Activated naive CD8-positive, alpha-beta T cell treated with anti-CD3 and anti-CD28 coated beads, Interleukin-2, amount 10 ng/mL, durations not matched to agents 7 days and 5 days (primary cell): ENCODE measurements at regions not wholly inside any gene's neighbourhood (a gene's known extent, or its start where the extent isn't known, plus 50 kb on each side); places are given as distances from the start of the nearest gene placed in this dataset.

Source experiments
- ATAC-seq: fragments of 150-1000 bp; cut with Tn5 transposase; one replicate; pipeline ENCODE4 v1.10.0; 2021; ENCODE audit warnings: low read depth, moderate library complexity
- POLR2A ChIA-PET: fragments of 350-600 bp; sonication (Branson Sonifier 250); formaldehyde crosslinking; loops from one replicate; lab custom pipeline; 2021; ENCODE audit warnings: antibody characterized with exemption; lab: Charles Lee
- DNase-seq: peaks from one replicate; pipeline ENCODE4 v3.0.0; 2021
- H3K27ac Mint-ChIP-seq: one replicate; pipeline ENCODE4 v1.8.0; 2022; ENCODE audit warnings: mild to moderate bottlenecking, mixed read lengths
- H3K27me3 Mint-ChIP-seq: one replicate; pipeline ENCODE4 v1.8.0; 2022; ENCODE audit warnings: mild to moderate bottlenecking, moderate library complexity, mixed read lengths
- H3K36me3 Mint-ChIP-seq: one replicate; pipeline ENCODE4 v1.8.0; 2021; ENCODE audit warnings: mild to moderate bottlenecking, mixed read lengths
- H3K4me1 Mint-ChIP-seq: one replicate; pipeline ENCODE4 v1.8.0; 2021; ENCODE audit warnings: mixed read lengths
- H3K4me3 Mint-ChIP-seq: one replicate; pipeline ENCODE4 v1.8.0; 2022; ENCODE audit warnings: mild to moderate bottlenecking, moderate library complexity, mixed read lengths
- H3K9me3 Mint-ChIP-seq: one replicate; pipeline ENCODE4 v1.8.0; 2021; ENCODE audit warnings: mixed read lengths

DNA sequence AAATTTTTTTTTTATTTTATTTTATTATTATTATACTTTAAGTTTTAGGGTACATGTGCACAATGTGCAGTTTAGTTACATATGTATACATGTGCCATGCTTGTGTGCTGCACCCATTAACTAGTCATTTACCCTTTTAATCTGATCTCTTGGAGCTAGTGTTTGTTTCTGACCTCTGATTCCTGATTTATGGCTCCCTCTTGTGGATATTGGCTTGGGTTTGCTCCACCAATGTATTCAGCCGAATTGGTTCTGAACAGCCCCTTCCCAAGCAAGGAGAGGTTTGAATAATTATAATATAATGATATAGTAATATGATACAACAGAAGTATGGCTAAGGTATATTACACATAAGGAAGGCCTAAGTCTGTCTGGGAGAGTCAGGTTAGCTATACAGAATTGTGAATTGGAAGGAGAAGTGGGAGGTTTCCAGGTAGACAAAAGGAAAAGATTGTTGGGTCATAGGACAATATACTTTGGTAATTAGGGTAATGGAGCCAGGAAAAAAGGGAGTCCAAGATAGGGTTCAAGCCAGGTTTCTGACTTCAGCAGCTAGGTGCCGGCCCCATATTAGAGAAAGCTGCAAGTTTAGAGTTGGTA lies 53.1 kb upstream of the HMCN1 start:
- no peaks in the 10 kb centered on the region for H3K27me3 Mint-ChIP-seq
- H3K27ac Mint-ChIP-seq = no peak overlapping the region
- DNase-seq (no peak), ATAC-seq (peak; percentile 61)
- H3K4me1 Mint-ChIP-seq = peaks cover 19% of the 10 kb centered on the region
- no peak overlapping the region for H3K4me3 Mint-ChIP-seq
- H3K36me3 Mint-ChIP-seq = no peaks in the 10 kb centered on the region
- H3K9me3 Mint-ChIP-seq = no peaks in the 10 kb centered on the region
- POLR2A ChIA-PET = interaction anchor here (1.0 to 4.6 kb wide), 5 partner anchors 11 to 524 kb away, joined by 4 to 33 read pairs (median 6); partner anchors contain the start of genes IVNS1ABP and SWT1

GRCh38 chr1:185680453-185680852 lies 53.7 kb upstream of the HMCN1 start:
- no peak for DNase-seq
- POLR2A ChIA-PET = interaction anchor here (1.0 to 4.6 kb wide), 5 partner anchors 10 to 523 kb away, joined by 4 to 33 read pairs (median 6); partner anchors contain the start of genes IVNS1ABP and SWT1
- H3K27ac Mint-ChIP-seq = peak overlapping the region; percentile 81
- H3K4me1 Mint-ChIP-seq = peaks cover 20% of the 10 kb centered on the region
- peak overlapping the region; percentile 6 for H3K4me3 Mint-ChIP-seq
- H3K36me3 Mint-ChIP-seq = no peaks in the 10 kb centered on the region
- H3K9me3 Mint-ChIP-seq = no peaks in the 10 kb centered on the region
- peak; percentile 85 for ATAC-seq
- H3K27me3 Mint-ChIP-seq = no peaks in the 10 kb centered on the region

GRCh38 chr1:185679220-185679619 lies 55.0 kb upstream of the HMCN1 start:
- Mint-ChIP-seq H3K27me3 (no peaks in the 10 kb centered on the region), H3K27ac (no peak overlapping the region), H3K4me3 (no peak overlapping the region), H3K9me3 (no peaks in the 10 kb centered on the region), H3K4me1 (peaks cover 28% of the 10 kb centered on the region), H3K36me3 (no peaks in the 10 kb centered on the region)
- POLR2A ChIA-PET = interaction anchor here (2.3 to 4.6 kb wide), 2 partner anchors 9 to 363 kb away, joined by 7 to 33 read pairs; partner anchors contain the start of gene IVNS1ABP
- ATAC-seq (no peak), DNase-seq (no peak)

GRCh38 chr1:185676969-185677368 lies 57.2 kb upstream of the HMCN1 start:
- peaks cover 7% of the 10 kb centered on the region for H3K36me3 Mint-ChIP-seq
- POLR2A ChIA-PET = interaction anchor here (1.4 kb wide), 1 partner anchor 360 kb away, joined by 3 read pairs; the partner anchor contains the start of gene IVNS1ABP
- H3K4me3 Mint-ChIP-seq = no peak overlapping the region
- H3K9me3 Mint-ChIP-seq = peaks cover 2% of the 10 kb centered on the region
- DNase-seq (no peak), ATAC-seq (no peak)
- no peaks in the 10 kb centered on the region for H3K27me3 Mint-ChIP-seq
- no peak overlapping the region for H3K27ac Mint-ChIP-seq
- H3K4me1 Mint-ChIP-seq = peaks cover 40% of the 10 kb centered on the region

DNA sequence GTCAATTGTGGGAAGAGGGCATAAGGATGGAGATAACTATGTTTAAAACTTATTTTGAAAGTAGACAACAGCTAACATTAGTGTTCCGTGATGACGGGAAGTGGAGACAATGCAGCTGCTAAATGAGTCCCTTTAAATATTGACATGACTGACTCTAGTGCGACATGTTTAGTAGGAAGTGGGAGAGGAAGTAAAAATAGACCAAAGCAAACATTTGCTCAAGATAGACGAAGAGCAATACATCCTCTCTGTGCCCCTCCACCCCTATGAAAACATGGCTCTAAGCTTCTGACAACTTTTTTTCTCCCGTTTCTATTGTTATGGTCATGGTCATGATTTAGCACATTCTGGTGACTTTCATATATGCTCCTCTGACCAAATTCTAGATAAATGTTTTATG lies 60.0 kb upstream of the HMCN1 start:
- Mint-ChIP-seq H3K4me3 (peak overlapping the region; percentile 14), H3K36me3 (peaks cover 7% of the 10 kb centered on the region), H3K27ac (peak overlapping the region; percentile 66), H3K27me3 (no peaks in the 10 kb centered on the region), H3K9me3 (peaks cover 2% of the 10 kb centered on the region), H3K4me1 (peaks cover 36% of the 10 kb centered on the region)
- POLR2A ChIA-PET = interaction anchor here (0.7 to 1.8 kb wide), 5 partner anchors 13 to 365 kb away, joined by 3 to 21 read pairs (median 3); partner anchors contain the start of gene IVNS1ABP
- ATAC-seq (peak; percentile 88), DNase-seq (no peak)

- peak overlapping the region; percentile 20 for H3K4me3 Mint-ChIP-seq
- peak overlapping the region; percentile 9 for H3K27ac Mint-ChIP-seq
- H3K36me3 Mint-ChIP-seq = peaks cover 11% of the 10 kb centered on the region
- H3K27me3 Mint-ChIP-seq = no peaks in the 10 kb centered on the region
- peaks cover 43% of the 10 kb centered on the region for H3K4me1 Mint-ChIP-seq
- DNase-seq = no peak
- POLR2A ChIA-PET = interaction anchor here (1.8 kb wide), 1 partner anchor 355 kb away, joined by 21 read pairs; the partner anchor contains the start of gene IVNS1ABP
- no peak for ATAC-seq
- peaks cover 2% of the 10 kb centered on the region for H3K9me3 Mint-ChIP-seq
Observed at GRCh38 chr1:185672719-185673360, 61.4 kb upstream of the HMCN1 start.

GRCh38 chr1:185670187-185670627 lies 64.0 kb upstream of the HMCN1 start:
- peak; percentile 80 for ATAC-seq
- Mint-ChIP-seq H3K9me3 (peaks cover 2% of the 10 kb centered on the region), H3K36me3 (peaks cover 13% of the 10 kb centered on the region), H3K4me3 (no peak overlapping the region), H3K27me3 (no peaks in the 10 kb centered on the region), H3K4me1 (peaks cover 44% of the 10 kb centered on the region), H3K27ac (peak overlapping the region; percentile 30)
- POLR2A ChIA-PET = interaction anchor here (0.8 to 3.6 kb wide), 6 partner anchors 10 to 625 kb away, joined by 3 to 32 read pairs (median 4); partner anchors contain the start of genes IVNS1ABP and RNF2
- no peak for DNase-seq

DNA sequence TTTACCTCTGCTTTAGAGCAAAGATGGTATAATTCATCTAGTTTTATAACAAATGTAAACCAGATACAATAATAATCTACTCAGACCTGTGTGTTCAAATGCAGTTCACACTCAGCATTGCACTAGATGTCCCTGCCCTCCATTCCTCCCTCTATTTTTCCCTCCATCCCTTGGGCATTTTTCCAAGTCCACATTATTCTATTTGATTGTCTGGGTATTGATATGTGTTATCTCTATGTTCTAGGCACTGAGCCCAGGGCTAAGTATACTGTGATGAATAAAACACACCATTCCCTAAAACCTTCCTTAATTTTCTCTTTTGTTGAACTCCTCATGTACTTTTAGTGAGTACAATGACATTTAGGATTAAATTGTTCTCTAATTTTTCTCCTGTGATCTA lies 66.2 kb upstream of the HMCN1 start:
- POLR2A ChIA-PET = no interaction called here
- H3K27me3 Mint-ChIP-seq = no peaks in the 10 kb centered on the region
- DNase-seq = no peak
- H3K36me3 Mint-ChIP-seq = peaks cover 9% of the 10 kb centered on the region
- peaks cover 32% of the 10 kb centered on the region for H3K4me1 Mint-ChIP-seq
- no peak overlapping the region for H3K27ac Mint-ChIP-seq
- peaks cover 2% of the 10 kb centered on the region for H3K9me3 Mint-ChIP-seq
- H3K4me3 Mint-ChIP-seq = no peak overlapping the region
- no peak for ATAC-seq

- no peaks in the 10 kb centered on the region for H3K27me3 Mint-ChIP-seq
- POLR2A ChIA-PET = no interaction called here
- H3K4me1 Mint-ChIP-seq = peaks cover 26% of the 10 kb centered on the region
- DNase-seq (no peak), ATAC-seq (no peak)
- H3K27ac Mint-ChIP-seq = no peak overlapping the region
- peaks cover 2% of the 10 kb centered on the region for H3K9me3 Mint-ChIP-seq
- H3K4me3 Mint-ChIP-seq = no peak overlapping the region
- peaks cover 6% of the 10 kb centered on the region for H3K36me3 Mint-ChIP-seq
Observed at GRCh38 chr1:185666582-185666981, 67.6 kb upstream of the HMCN1 start.

DNA sequence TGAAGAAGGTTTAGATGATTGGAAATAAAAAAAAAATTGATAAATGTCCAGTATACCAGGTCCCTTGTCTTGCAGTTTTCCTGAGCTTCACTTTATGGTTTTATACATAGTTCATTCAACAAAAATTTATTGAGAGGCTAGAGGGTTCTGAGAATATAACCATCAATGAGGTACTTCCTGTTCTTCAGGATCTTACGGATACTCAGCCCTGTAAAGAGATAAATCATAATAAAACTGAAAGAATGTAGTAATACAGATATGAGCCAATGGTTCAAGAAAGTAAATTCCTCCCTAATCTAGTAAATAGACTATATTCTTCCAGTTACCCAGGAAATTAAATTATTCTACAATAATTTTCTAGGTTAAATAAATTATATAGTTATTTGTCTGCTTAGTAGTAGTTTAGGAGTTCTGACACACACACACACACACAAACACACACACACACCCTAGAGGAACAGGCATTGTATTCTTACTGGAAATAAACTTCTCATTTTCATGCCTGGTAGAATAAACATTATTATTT lies 70.4 kb upstream of the HMCN1 start:
- H3K4me1 Mint-ChIP-seq = peaks cover 14% of the 10 kb centered on the region
- no peaks in the 10 kb centered on the region for H3K27me3 Mint-ChIP-seq

DNA sequence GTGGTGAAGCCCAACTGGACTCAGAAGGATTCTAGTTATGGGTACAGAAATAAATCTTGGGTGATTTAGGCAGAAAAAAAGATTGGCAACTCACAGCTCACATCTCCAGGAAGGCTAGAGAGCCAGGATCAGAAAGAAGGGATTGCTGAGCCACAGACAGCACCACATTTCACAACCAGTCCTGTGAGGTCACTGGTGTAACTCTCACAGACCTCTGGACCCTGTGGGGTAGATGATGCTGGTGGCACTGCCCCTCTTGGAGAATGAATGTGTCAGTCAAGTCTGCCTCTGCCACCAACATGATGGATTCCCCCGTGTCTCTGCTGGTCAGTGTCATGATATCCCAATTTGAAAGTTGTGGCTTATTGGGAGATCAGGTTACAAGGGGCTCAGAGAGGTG lies 70.9 kb upstream of the HMCN1 start:
- POLR2A ChIA-PET = interaction anchor here (0.8 kb wide), 1 partner anchor 385 kb away, joined by 3 read pairs; no protein-coding TSS in a partner anchor
- DNase-seq (no peak), ATAC-seq (no peak)
- H3K9me3 Mint-ChIP-seq = peaks cover 2% of the 10 kb centered on the region
- peaks cover 4% of the 10 kb centered on the region for H3K36me3 Mint-ChIP-seq
- no peaks in the 10 kb centered on the region for H3K27me3 Mint-ChIP-seq
- peak overlapping the region; percentile 30 for H3K27ac Mint-ChIP-seq
- peaks cover 11% of the 10 kb centered on the region for H3K4me1 Mint-ChIP-seq
- H3K4me3 Mint-ChIP-seq = no peak overlapping the region

More for the DNA sequence above, 70.4 kb upstream of the HMCN1 start:
- no peak overlapping the region for H3K27ac Mint-ChIP-seq
- H3K4me3 Mint-ChIP-seq = no peak overlapping the region
- peaks cover 2% of the 10 kb centered on the region for H3K9me3 Mint-ChIP-seq
- peaks cover 6% of the 10 kb centered on the region for H3K36me3 Mint-ChIP-seq
- ATAC-seq = peak; percentile 39
- POLR2A ChIA-PET = interaction anchor here (0.8 kb wide), 1 partner anchor 385 kb away, joined by 3 read pairs; no protein-coding TSS in a partner anchor
- no peak for DNase-seq

- POLR2A ChIA-PET = interaction anchor here (0.9 kb wide), 1 partner anchor 344 kb away, joined by 4 read pairs; the partner anchor contains the start of gene IVNS1ABP
- H3K27ac Mint-ChIP-seq = no peak overlapping the region
- ATAC-seq = no peak
- H3K36me3 Mint-ChIP-seq = peaks cover 4% of the 10 kb centered on the region
- H3K9me3 Mint-ChIP-seq = peaks cover 4% of the 10 kb centered on the region
- H3K27me3 Mint-ChIP-seq = no peaks in the 10 kb centered on the region
- no peak overlapping the region for H3K4me3 Mint-ChIP-seq
- peaks cover 5% of the 10 kb centered on the region for H3K4me1 Mint-ChIP-seq
- no peak for DNase-seq
Observed at GRCh38 chr1:185661971-185662370, 72.2 kb upstream of the HMCN1 start.

DNA sequence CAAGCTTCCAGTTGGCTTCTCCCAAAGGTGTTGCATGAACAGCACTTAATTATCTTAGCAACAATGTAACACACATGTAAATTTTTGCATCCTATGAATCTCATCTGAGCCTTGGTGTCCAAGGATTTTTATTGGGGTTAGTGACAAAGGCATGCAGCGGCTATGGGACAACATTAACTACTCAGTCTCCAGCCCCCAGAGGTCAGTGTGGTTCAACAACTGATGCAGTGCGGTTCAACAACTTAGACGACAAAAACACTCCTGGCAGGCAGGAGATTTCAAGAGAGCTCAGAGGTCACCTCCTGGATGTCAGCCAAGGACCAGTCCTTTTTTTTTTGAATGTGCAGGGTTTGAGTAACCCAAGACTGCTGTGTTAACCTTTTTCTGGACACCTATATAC lies 77.5 kb upstream of the HMCN1 start:
- no peaks in the 10 kb centered on the region for H3K4me1 Mint-ChIP-seq
- ATAC-seq (no peak), DNase-seq (no peak)
- no peak overlapping the region for H3K4me3 Mint-ChIP-seq
- peaks cover 5% of the 10 kb centered on the region for H3K36me3 Mint-ChIP-seq
- peaks cover 2% of the 10 kb centered on the region for H3K9me3 Mint-ChIP-seq
- no peak overlapping the region for H3K27ac Mint-ChIP-seq
- no peaks in the 10 kb centered on the region for H3K27me3 Mint-ChIP-seq
- POLR2A ChIA-PET = no interaction called here
